Left lung (tissue), 4 donors: ENCODE measurements at regions not wholly inside any gene's neighbourhood (a gene's known extent, or its start where the extent isn't known, plus 50 kb on each side); places are given as distances from the start of the nearest gene placed in this dataset.
"Not testable (repeated sequence)": the region's sequence is repeated elsewhere in the genome, so short reads cannot be mapped to it uniquely, and the experiment has no call there.

Experiments
- ATAC-seq: fragments of 200-7000 bp; cut with Tn5 transposase; one replicate; pipeline ENCODE4 v1.9.1; 2020; ENCODE audit warnings: moderate library complexity
- DNase-seq, 4 donors: peaks; one replicate each; pipeline ENCODE4 v3.0.0-alpha.2; 2013 to 2020
- H3K27ac ChIP-seq, 2 donors: fragments of 200-600 bp; sonication (generic) in 1 of 2; one replicate each; pipeline versions ENCODE4 v1.5.0 to v1.8.0; 2020 to 2021
- H3K27me3 ChIP-seq, 2 donors: fragments of 200-600 bp; sonication (generic) in 1 of 2; one replicate each; pipeline versions ENCODE4 v1.5.0 to v1.8.0; 2020 to 2021
- H3K36me3 ChIP-seq, 2 donors: fragments of 200-600 bp; sonication (generic) in 1 of 2; one replicate each; pipeline versions ENCODE4 v1.5.0 to v1.8.0; 2020 to 2021
- H3K4me1 ChIP-seq, 2 donors: fragments of 200-600 bp; one replicate each; pipeline ENCODE4 v1.8.0; 2021
- H3K4me3 ChIP-seq, 2 donors: fragments of 200-600 bp; sonication (generic) in 1 of 2; one replicate each; pipeline versions ENCODE4 v1.5.0 to v1.8.0; 2020 to 2021; ENCODE audit warnings: mild to moderate bottlenecking in 1 of 2
- H3K9me3 ChIP-seq, 2 donors: fragments of 200-600 bp; sonication (generic) in 1 of 2; one replicate each; pipeline versions ENCODE4 v1.5.0 to v1.8.0; 2020 to 2021
- CTCF ChIP-seq, 2 donors: fragments of 200-600 bp; sonication (generic) in 1 of 2; IDR thresholded peaks; one replicate each; pipeline versions ENCODE4 v1.5.0 to v1.8.0; 2021; ENCODE audit warnings: antibody characterized with exemption in 2 of 2
- intact Hi-C, 2 donors: fragments of 100-400 bp; cut with DNase I; formaldehyde crosslinking; loops; one replicate each; pipeline versions ENCODE4 v1.11.2 to v1.14.2; 2022
- donor health status: DM: no; HTN: yes; CAD: no.
- donor health status: DM: no; HTN: no; CAD: no.

GRCh38 chr4:38385093-38386004, 278.6 kb upstream of the KLF3 start:
- DNase-seq (no peak), ATAC-seq (peak; percentile 28)

GRCh38 chr4:38386005-38386551, 277.9 kb upstream of the KLF3 start:
- intact Hi-C loops: no loop called here
- Histone ChIP-seq H3K4me1 (peaks cover 9 to 14% of the 10 kb centered on the region in 2 donors), H3K36me3 (no peaks in the 10 kb centered on the region), H3K9me3 (peaks cover 0 to 15% of the 10 kb centered on the region in 2 donors), H3K27ac (no peak overlapping the region), H3K27me3 (no peaks in the 10 kb centered on the region), H3K4me3 (no peak overlapping the region)
- DNase-seq (no peak), ATAC-seq (no peak)
- no peak for TF ChIP-seq CTCF (IDR thresholded peaks at IDR 0.05)

More at GRCh38 chr4:38385093-38386004, 278.6 kb upstream of the KLF3 start:
- Histone ChIP-seq H3K4me3 (no peak overlapping the region), H3K36me3 (no peaks in the 10 kb centered on the region), H3K27me3 (no peaks in the 10 kb centered on the region), H3K27ac (no peak overlapping the region), H3K4me1 (peaks cover 9 to 14% of the 10 kb centered on the region in 2 donors), H3K9me3 (peaks cover 0 to 10% of the 10 kb centered on the region in 2 donors)
- intact Hi-C loops: no loop called here
- TF ChIP-seq CTCF (IDR thresholded peaks at IDR 0.05): no peak

GRCh38 chr4:38386654-38387188, 277.3 kb upstream of the KLF3 start:
- H3K4me1 ChIP-seq: peaks cover 9 to 14% of the 10 kb centered on the region in 2 donors
- H3K9me3 ChIP-seq: peaks cover 0 to 19% of the 10 kb centered on the region in 2 donors
- ATAC-seq: peak; percentile 43
- intact Hi-C loops: no loop called here
- no peaks in the 10 kb centered on the region for H3K27me3 ChIP-seq
- H3K4me3 ChIP-seq: no peak overlapping the region
- DNase-seq: no peak
- TF ChIP-seq CTCF (IDR thresholded peaks at IDR 0.05): no peak
- no peak overlapping the region for H3K27ac ChIP-seq
- no peaks in the 10 kb centered on the region for H3K36me3 ChIP-seq

GRCh38 chr4:38387348-38387747, 276.7 kb upstream of the KLF3 start:
- Histone ChIP-seq H3K9me3 (peaks cover 0 to 26% of the 10 kb centered on the region in 2 donors), H3K36me3 (no peaks in the 10 kb centered on the region), H3K27ac (peak overlapping the region in 1 of 2 donors; percentile 10), H3K4me3 (no peak overlapping the region), H3K4me1 (peaks cover 9 to 14% of the 10 kb centered on the region in 2 donors), H3K27me3 (no peaks in the 10 kb centered on the region)
- intact Hi-C loops: no loop called here
- TF ChIP-seq CTCF (IDR thresholded peaks at IDR 0.05): no peak
- ATAC-seq: peak; percentile 79
- DNase-seq: peak in 2 of 4 donors; percentile 75 to 86

GRCh38 chr4:38387819-38388218, 276.2 kb upstream of the KLF3 start:
- no peak for ATAC-seq
- Histone ChIP-seq H3K4me1 (peaks cover 9 to 14% of the 10 kb centered on the region in 2 donors), H3K27me3 (no peaks in the 10 kb centered on the region), H3K27ac (peak overlapping the region in 1 of 2 donors; percentile 10), H3K9me3 (peaks cover 0 to 30% of the 10 kb centered on the region in 2 donors), H3K4me3 (no peak overlapping the region), H3K36me3 (no peaks in the 10 kb centered on the region)
- intact Hi-C loops: no loop called here
- TF ChIP-seq CTCF (IDR thresholded peaks at IDR 0.05): no peak
- DNase-seq: no peak

- intact Hi-C loops, H3K4me3 ChIP-seq, H3K27me3 ChIP-seq, H3K27ac ChIP-seq, H3K36me3 ChIP-seq, ATAC-seq, DNase-seq: not testable (repeated sequence)
- H3K9me3 ChIP-seq: peaks cover 0 to 33% of the 10 kb centered on the region in 2 donors
- peaks cover 9 to 14% of the 10 kb centered on the region in 2 donors for H3K4me1 ChIP-seq
Measured at GRCh38 chr4:38388907-38389306, 275.1 kb upstream of the KLF3 start.
